ENCODE measurements at regions not wholly inside any gene's neighbourhood (a gene's known extent, or its start where the extent isn't known, plus 50 kb on each side); places are given as distances from the start of the nearest gene placed in this dataset.

DNA sequence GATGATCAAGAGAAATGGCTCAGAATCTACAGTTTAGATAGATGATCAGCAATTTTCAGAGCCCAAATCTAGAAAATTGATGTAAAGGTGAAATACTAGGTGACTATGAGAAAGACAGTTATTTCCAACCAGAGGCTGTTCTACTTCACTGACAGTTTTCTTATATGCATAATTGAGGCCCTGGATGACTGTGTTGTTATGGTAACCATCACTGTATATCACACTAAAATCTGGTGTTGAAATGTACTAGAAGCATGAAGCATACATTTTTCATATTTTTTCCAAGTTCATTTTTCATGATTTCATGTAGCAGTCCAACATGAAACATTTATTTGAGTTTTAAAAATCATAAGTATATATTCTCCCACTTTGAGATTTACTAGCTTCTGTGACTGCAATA lies 87.4 kb downstream of the ATXN3L start:
- TF ChIP-seq, protein P1, sequence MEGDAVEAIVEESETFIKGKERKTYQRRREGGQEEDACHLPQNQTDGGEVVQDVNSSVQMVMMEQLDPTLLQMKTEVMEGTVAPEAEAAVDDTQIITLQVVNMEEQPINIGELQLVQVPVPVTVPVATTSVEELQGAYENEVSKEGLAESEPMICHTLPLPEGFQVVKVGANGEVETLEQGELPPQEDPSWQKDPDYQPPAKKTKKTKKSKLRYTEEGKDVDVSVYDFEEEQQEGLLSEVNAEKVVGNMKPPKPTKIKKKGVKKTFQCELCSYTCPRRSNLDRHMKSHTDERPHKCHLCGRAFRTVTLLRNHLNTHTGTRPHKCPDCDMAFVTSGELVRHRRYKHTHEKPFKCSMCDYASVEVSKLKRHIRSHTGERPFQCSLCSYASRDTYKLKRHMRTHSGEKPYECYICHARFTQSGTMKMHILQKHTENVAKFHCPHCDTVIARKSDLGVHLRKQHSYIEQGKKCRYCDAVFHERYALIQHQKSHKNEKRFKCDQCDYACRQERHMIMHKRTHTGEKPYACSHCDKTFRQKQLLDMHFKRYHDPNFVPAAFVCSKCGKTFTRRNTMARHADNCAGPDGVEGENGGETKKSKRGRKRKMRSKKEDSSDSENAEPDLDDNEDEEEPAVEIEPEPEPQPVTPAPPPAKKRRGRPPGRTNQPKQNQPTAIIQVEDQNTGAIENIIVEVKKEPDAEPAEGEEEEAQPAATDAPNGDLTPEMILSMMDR (IDR thresholded peaks at IDR 0.05): no peak
- TF ChIP-seq POLR2A (IDR thresholded peaks at IDR 0.05) (no peak), POLR2AphosphoS5 (IDR thresholded peaks at IDR 0.05) (no peak)
